ENCODE measurements at regions not wholly inside any gene's neighbourhood (a gene's known extent, or its start where the extent isn't known, plus 50 kb on each side); places are given as distances from the start of the nearest gene placed in this dataset.

- TF ChIP-seq CTCF (IDR thresholded peaks at IDR 0.05), result no peak
- no peak for TF ChIP-seq POLR2A (IDR thresholded peaks at IDR 0.05)
Measured at GRCh38 chr2:176709991-176710390, 440.7 kb downstream of the MTX2 start.

Data from Peyer's patch (tissue), 4 donors.